Naive thymus-derived CD8-positive, alpha-beta T cell (primary cell): ENCODE measurements at regions not wholly inside any gene's neighbourhood (a gene's known extent, or its start where the extent isn't known, plus 50 kb on each side); places are given as distances from the start of the nearest gene placed in this dataset.

Source experiments
- ATAC-seq, 2 donors: fragments of 150-1000 bp; cut with Tn5 transposase in 1 of 2; sonication (Bioruptor Pico), chemical (Tn5 transposase) in 1 of 2; 1 replicate in 1 of 2; 2 replicates in 1 of 2; pipeline ENCODE4 v1.10.0; 2021; ENCODE audit warnings: mild to moderate bottlenecking in 2 of 2, moderate library complexity in 2 of 2
- POLR2A ChIA-PET: fragments of 350-600 bp; sonication (Branson Sonifier 250); formaldehyde crosslinking; loops from one replicate; lab custom pipeline; 2021; ENCODE audit warnings: antibody characterized with exemption; lab: Charles Lee
- DNase-seq, 10 donors: peaks; one replicate each; pipeline versions ENCODE4 v3.0.0 to v3.0.0-alpha.2; 2020 to 2022
- H3K27ac Mint-ChIP-seq, 10 donors: one replicate each; pipeline ENCODE4 v1.8.0; 2020 to 2022; ENCODE audit warnings: mild to moderate bottlenecking in 10 of 10, mixed read lengths in 10 of 10, moderate library complexity in 4 of 10, inconsistent platforms in 1 of 10
- H3K27me3 Mint-ChIP-seq, 5 donors: one replicate each; pipeline ENCODE4 v1.8.0; 2021 to 2022; ENCODE audit warnings: mixed read lengths in 5 of 5
- H3K36me3 Mint-ChIP-seq, 3 donors: one replicate each; pipeline ENCODE4 v1.8.0; 2020 to 2022; ENCODE audit warnings: mixed read lengths in 3 of 3, mild to moderate bottlenecking in 2 of 3, inconsistent platforms in 1 of 3
- H3K4me1 Mint-ChIP-seq, 4 donors: one replicate each; pipeline ENCODE4 v1.8.0; 2021 to 2022; ENCODE audit warnings: mixed read lengths in 4 of 4
- H3K4me3 Mint-ChIP-seq, 10 donors: one replicate each; pipeline ENCODE4 v1.8.0; 2020 to 2022; ENCODE audit warnings: mild to moderate bottlenecking in 10 of 10, mixed read lengths in 10 of 10, moderate library complexity in 6 of 10, inconsistent platforms in 1 of 10
- H3K9me3 Mint-ChIP-seq, 9 donors: one replicate each; pipeline ENCODE4 v1.8.0; 2020 to 2022; ENCODE audit warnings: mixed read lengths in 9 of 9, mild to moderate bottlenecking in 3 of 9, inconsistent platforms in 1 of 9, moderate library complexity in 1 of 9

DNA sequence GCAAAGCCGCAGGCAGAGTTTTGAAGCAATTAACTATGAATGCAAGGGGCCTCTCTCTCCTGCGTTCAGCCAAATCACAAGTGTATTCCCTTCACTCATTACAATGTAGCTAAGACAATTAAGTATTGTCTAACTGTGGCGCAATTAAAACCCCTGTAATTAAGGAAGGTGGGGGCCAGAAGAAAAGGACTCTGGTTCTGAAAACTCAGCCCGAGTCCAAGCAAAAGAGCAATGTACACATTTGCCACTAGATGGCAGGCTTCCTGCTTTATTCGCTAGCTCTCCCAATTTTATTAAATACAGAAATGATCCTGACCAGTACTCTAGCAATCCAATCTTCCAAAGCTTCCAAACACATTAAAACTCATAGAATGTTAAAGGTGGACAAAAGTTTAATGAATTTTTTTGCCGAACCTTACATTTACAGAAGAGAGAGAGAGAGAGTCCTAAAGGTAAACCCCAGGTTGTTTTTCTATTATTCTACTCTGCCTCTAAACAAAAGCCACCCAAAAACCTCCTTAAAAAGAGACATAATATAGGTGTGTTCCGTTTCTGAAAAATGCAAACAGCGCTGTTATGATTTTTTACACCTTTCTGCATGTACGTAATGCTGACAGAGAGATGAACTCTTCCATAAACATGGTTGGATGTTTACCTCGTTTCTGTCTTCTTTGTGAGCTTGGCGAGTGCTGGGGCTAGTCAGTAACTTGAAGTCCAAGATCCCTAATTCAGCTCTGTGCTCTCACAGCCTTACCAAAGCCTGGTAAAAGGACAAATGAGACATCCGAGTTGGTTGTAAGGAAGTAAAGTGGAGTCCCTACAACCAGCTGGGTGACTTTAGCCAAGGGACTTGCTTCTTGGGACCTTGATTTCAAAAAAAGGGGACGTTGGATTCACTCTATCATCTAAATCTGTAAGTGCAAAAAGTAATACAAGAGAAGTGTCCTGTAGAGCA, 50.9 kb upstream of the VASH1 start:
- no peak overlapping the region for H3K4me3 Mint-ChIP-seq
- H3K9me3 Mint-ChIP-seq = no peaks in the 10 kb centered on the region
- POLR2A ChIA-PET = no interaction called here
- H3K27ac Mint-ChIP-seq = no peak overlapping the region
- H3K4me1 Mint-ChIP-seq = no peaks in the 10 kb centered on the region
- ATAC-seq = no peak
- H3K27me3 Mint-ChIP-seq = peaks cover 5 to 15% (median 11%) of the 10 kb centered on the region in 5 donors
- no peaks in the 10 kb centered on the region for H3K36me3 Mint-ChIP-seq
- peak in 4 of 10 donors; percentile 13 to 40 (median 30) for DNase-seq
